CD14-positive monocyte (primary cell): ENCODE measurements at regions not wholly inside any gene's neighbourhood (a gene's known extent, or its start where the extent isn't known, plus 50 kb on each side); places are given as distances from the start of the nearest gene placed in this dataset.
A peak's percentile ranks its signal among the peaks of the same experiment; 100 is the strongest.

Experiments
- DNase-seq, 3 donors: peaks; one replicate each; pipeline ENCODE4 v3.0.0-alpha.2; 2011 to 2022
- H2AFZ ChIP-seq: 2 replicates; pipeline ENCODE4 v1.6.0; 2012; ENCODE audit warnings: mild to moderate bottlenecking, low read depth, low read length, inconsistent platforms; ENCODE audit not compliant: insufficient read depth, poor library complexity, severe bottlenecking
- H3K27ac ChIP-seq, 2 donors: 1 replicate in 1 of 2; 2 replicates in 1 of 2; pipeline ENCODE4 v1.5.1; 2012 to 2013; ENCODE audit warnings: low read length in 2 of 2, control low read depth in 1 of 2, inconsistent platforms in 1 of 2, low read depth in 1 of 2, mild to moderate bottlenecking in 1 of 2
- H3K27me3 ChIP-seq, 2 donors: one replicate each; pipeline versions ENCODE4 v1.6.0 to v1.6.1; 2011 to 2013; ENCODE audit warnings: low read length in 2 of 2; ENCODE audit not compliant: control insufficient read depth in 2 of 2, insufficient read depth in 2 of 2
- H3K36me3 ChIP-seq, 2 donors: replicated peaks in 1 of 2; 1 replicate in 1 of 2; 2 replicates in 1 of 2; pipeline versions ENCODE4 v1.5.1 to v1.6.1; 2012 to 2013; ENCODE audit warnings: low read length in 2 of 2, control low read depth in 1 of 2, inconsistent platforms in 1 of 2, mild to moderate bottlenecking in 1 of 2; ENCODE audit not compliant: insufficient read depth in 2 of 2, control insufficient read depth in 1 of 2
- H3K4me1 ChIP-seq, 2 donors: 1 replicate in 1 of 2; 2 replicates in 1 of 2; pipeline versions ENCODE4 v1.5.1 to v1.6.1; 2012 to 2013; ENCODE audit warnings: low read length in 2 of 2, control low read depth in 1 of 2, inconsistent platforms in 1 of 2, mild to moderate bottlenecking in 1 of 2, moderate library complexity in 1 of 2; ENCODE audit not compliant: insufficient read depth in 2 of 2, control insufficient read depth in 1 of 2
- H3K4me2 ChIP-seq: replicated peaks from 2 replicates; pipeline ENCODE3; 2012; ENCODE audit warnings: low read length, moderate library complexity, mild to moderate bottlenecking; ENCODE audit not compliant: poor library complexity, severe bottlenecking; ENCODE audit errors: extremely low read depth
- H3K4me3 ChIP-seq, 3 experiments: fragments of 200-600 bp in 1 of 3; sonication (generic) in 1 of 3; replicated peaks in 1 of 3; 1 replicate in 2 of 3; 2 replicates in 1 of 3; pipeline ENCODE4 v1.5.1; 2011 to 2013; ENCODE audit warnings: low read length in 3 of 3, mild to moderate bottlenecking in 3 of 3, control low read depth in 2 of 3, low read depth in 2 of 3, inconsistent platforms in 1 of 3, moderate library complexity in 1 of 3
- H3K79me2 ChIP-seq: 2 replicates; pipeline ENCODE4 v1.6.0; 2012; ENCODE audit warnings: mild to moderate bottlenecking, control low read depth, inconsistent platforms, low read length, moderate library complexity; ENCODE audit not compliant: insufficient read depth
- H3K9ac ChIP-seq: 2 replicates; pipeline ENCODE4 v1.6.0; 2017; ENCODE audit warnings: low read length, mild to moderate bottlenecking; ENCODE audit not compliant: insufficient read depth, poor library complexity, severe bottlenecking
- H3K9me3 ChIP-seq, 2 donors: replicated peaks in 1 of 2; 1 replicate in 1 of 2; 2 replicates in 1 of 2; pipeline versions ENCODE4 v1.5.1 to v1.6.1; 2012 to 2013; ENCODE audit warnings: low read length in 2 of 2, control low read depth in 1 of 2; ENCODE audit not compliant: control insufficient read depth in 1 of 2, insufficient read depth in 1 of 2
- H4K20me1 ChIP-seq: 2 replicates; pipeline ENCODE4 v1.6.0; 2012; ENCODE audit warnings: mild to moderate bottlenecking, low read length, control low read depth, moderate library complexity; ENCODE audit not compliant: insufficient read depth
- H3K27ac Mint-ChIP-seq, 7 donors: one replicate each; pipeline ENCODE4 v1.8.0; 2020; ENCODE audit warnings: mild to moderate bottlenecking in 7 of 7, mixed read lengths in 7 of 7, moderate library complexity in 6 of 7, inconsistent platforms in 2 of 7
- H3K27me3 Mint-ChIP-seq, 3 donors: one replicate each; pipeline ENCODE4 v1.8.0; 2021 to 2022; ENCODE audit warnings: low read depth in 3 of 3, mild to moderate bottlenecking in 3 of 3, mixed read lengths in 3 of 3, moderate library complexity in 3 of 3, inconsistent platforms in 1 of 3
- H3K36me3 Mint-ChIP-seq, 2 donors: one replicate each; pipeline ENCODE4 v1.8.0; 2020; ENCODE audit warnings: mixed read lengths in 2 of 2, inconsistent platforms in 1 of 2, mild to moderate bottlenecking in 1 of 2
- H3K4me1 Mint-ChIP-seq: one replicate; pipeline ENCODE4 v1.8.0; 2020; ENCODE audit warnings: mild to moderate bottlenecking, mixed read lengths
- H3K4me3 Mint-ChIP-seq, 2 donors: one replicate each; pipeline ENCODE4 v1.8.0; 2020; ENCODE audit warnings: mild to moderate bottlenecking in 2 of 2, mixed read lengths in 2 of 2, moderate library complexity in 1 of 2
- H3K9me3 Mint-ChIP-seq, 7 donors: one replicate each; pipeline ENCODE4 v1.8.0; 2020 to 2022; ENCODE audit warnings: mixed read lengths in 7 of 7, mild to moderate bottlenecking in 6 of 7, moderate library complexity in 6 of 7, inconsistent platforms in 2 of 7
- WGBS: methylation state at CpG from one replicate; pipeline ENCODE4 v1.1.5; 2013; ENCODE audit warnings: missing lambda C conversion rate; ENCODE audit not compliant: insufficient coverage; 5-methylcytosine and 5-hydroxymethylcytosine counted together
- intact Hi-C, 2 donors: fragments of 100-400 bp; cut with micrococcal nuclease; formaldehyde crosslinking; loops; one replicate each; pipeline versions ENCODE4 v1.15.0 to v1.15.1; 2023
- TF ChIP-seq, protein P1 (sequence below): fragments of 200-600 bp; IDR thresholded peaks from one replicate; pipeline ENCODE4 v1.8.0; 2022; ENCODE audit warnings: antibody characterized with exemption, mild to moderate bottlenecking

GRCh38 chr15:70164156-70164900 is 66.6 kb upstream of the TLE3 start:
- no peaks in the 10 kb centered on the region for H3K27me3 ChIP-seq
- H3K36me3 Mint-ChIP-seq, result peaks cover 0 to 2% of the 10 kb centered on the region in 2 donors
- no peak for DNase-seq
- H3K4me3 Mint-ChIP-seq, result no peak overlapping the region
- H3K4me1 Mint-ChIP-seq, result peaks cover 25% of the 10 kb centered on the region
- no peak overlapping the region for H3K4me3 ChIP-seq
- no peaks in the 10 kb centered on the region for H3K9me3 ChIP-seq
- no peak overlapping the region for H3K4me2 ChIP-seq
- H3K9me3 Mint-ChIP-seq, result peaks cover 0 to 5% (median 4%) of the 10 kb centered on the region in 7 donors
- intact Hi-C loops, result loop anchor here in 1 of 2 donors (5.0 kb wide), 1 partner anchor 83 kb away; no protein-coding TSS in a partner anchor
- TF ChIP-seq, protein P1, sequence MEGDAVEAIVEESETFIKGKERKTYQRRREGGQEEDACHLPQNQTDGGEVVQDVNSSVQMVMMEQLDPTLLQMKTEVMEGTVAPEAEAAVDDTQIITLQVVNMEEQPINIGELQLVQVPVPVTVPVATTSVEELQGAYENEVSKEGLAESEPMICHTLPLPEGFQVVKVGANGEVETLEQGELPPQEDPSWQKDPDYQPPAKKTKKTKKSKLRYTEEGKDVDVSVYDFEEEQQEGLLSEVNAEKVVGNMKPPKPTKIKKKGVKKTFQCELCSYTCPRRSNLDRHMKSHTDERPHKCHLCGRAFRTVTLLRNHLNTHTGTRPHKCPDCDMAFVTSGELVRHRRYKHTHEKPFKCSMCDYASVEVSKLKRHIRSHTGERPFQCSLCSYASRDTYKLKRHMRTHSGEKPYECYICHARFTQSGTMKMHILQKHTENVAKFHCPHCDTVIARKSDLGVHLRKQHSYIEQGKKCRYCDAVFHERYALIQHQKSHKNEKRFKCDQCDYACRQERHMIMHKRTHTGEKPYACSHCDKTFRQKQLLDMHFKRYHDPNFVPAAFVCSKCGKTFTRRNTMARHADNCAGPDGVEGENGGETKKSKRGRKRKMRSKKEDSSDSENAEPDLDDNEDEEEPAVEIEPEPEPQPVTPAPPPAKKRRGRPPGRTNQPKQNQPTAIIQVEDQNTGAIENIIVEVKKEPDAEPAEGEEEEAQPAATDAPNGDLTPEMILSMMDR, result no peak
- peaks cover 4 to 10% of the 10 kb centered on the region in 2 donors for H3K4me1 ChIP-seq
- H4K20me1 ChIP-seq, result no peaks in the 10 kb centered on the region
- no peaks in the 10 kb centered on the region for H3K79me2 ChIP-seq
- no peaks in the 10 kb centered on the region for H3K36me3 ChIP-seq
- H3K27me3 Mint-ChIP-seq, result peaks cover 2 to 9% (median 8%) of the 10 kb centered on the region in 3 donors
- no peak overlapping the region for H2AFZ ChIP-seq
- H3K27ac Mint-ChIP-seq, result no peak overlapping the region
- WGBS, result 100% methylated on average over 2 of the region's 3 CpGs
- no peak overlapping the region for H3K9ac ChIP-seq
- no peak overlapping the region for H3K27ac ChIP-seq

DNA sequence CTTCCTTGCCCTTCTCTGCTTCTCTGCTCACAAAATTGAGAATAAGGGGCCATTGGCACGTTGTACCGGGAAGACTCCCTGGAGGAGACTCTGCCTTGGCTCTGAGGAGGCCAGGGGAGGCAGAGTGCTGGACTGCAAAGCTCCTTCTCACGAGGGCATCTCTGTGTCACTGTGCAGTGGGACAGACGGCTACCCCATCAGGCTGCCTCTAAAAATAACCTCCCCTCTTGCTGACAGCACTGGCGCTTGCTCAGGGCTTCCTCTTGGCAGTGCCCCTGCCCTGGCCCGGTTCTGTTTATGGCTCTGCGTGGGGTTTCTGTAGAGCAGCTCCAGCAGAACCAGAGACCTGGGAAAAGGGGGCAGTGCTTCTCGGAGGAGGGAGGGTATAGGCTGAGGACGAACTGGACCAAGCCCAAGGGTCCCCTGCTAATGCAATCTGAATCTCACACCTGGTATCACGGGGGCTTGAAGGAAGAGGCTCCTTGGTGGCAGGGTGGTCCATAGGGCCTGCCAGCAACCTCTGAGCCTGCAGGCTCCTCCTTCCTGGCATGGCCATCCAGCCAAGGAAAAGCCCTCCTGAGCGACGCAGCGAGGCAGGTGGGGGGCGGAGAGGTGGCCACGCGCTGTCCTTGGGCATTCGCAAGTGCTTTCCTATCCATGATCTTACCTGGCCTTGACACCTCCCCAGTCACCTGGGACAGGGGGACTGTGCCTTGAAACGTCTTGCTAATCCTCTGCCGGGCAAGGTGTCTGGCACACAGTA is 63.3 kb upstream of the TLE3 start:
- Histone ChIP-seq H3K27ac (no peak overlapping the region), H3K27me3 (no peaks in the 10 kb centered on the region), H3K9me3 (no peaks in the 10 kb centered on the region), H3K79me2 (no peaks in the 10 kb centered on the region), H2AFZ (no peak overlapping the region), H3K4me1 (peaks cover 8 to 13% of the 10 kb centered on the region in 2 donors), H3K36me3 (no peaks in the 10 kb centered on the region), H3K4me3 (no peak overlapping the region), H3K4me2 (no peak overlapping the region), H4K20me1 (no peaks in the 10 kb centered on the region), H3K9ac (no peak overlapping the region)
- H3K27ac Mint-ChIP-seq, result peak overlapping the region in 4 of 7 donors; percentile 51 to 91 (median 75)
- H3K36me3 Mint-ChIP-seq, result peaks cover 0 to 2% of the 10 kb centered on the region in 2 donors
- intact Hi-C loops, result loop anchor here in 1 of 2 donors (1.0 to 5.0 kb wide), 2 partner anchors 62 to 86 kb away; no protein-coding TSS in a partner anchor
- H3K9me3 Mint-ChIP-seq, result peaks cover 0 to 5% (median 4%) of the 10 kb centered on the region in 7 donors
- peaks cover 35% of the 10 kb centered on the region for H3K4me1 Mint-ChIP-seq
- WGBS, result 68% methylated on average over 18 of the region's 19 CpGs
- peak overlapping the region in 1 of 2 donors; percentile 39 for H3K4me3 Mint-ChIP-seq
- DNase-seq, result peak in 2 of 3 donors; percentile 22 to 45
- TF ChIP-seq, protein P1, result no peak
- H3K27me3 Mint-ChIP-seq, result peaks cover 11 to 14% (median 13%) of the 10 kb centered on the region in 3 donors
